ENCODE measurements at regions not wholly inside any gene's neighbourhood (a gene's known extent, or its start where the extent isn't known, plus 50 kb on each side); places are given as distances from the start of the nearest gene placed in this dataset.
A peak's percentile ranks its signal among the peaks of the same experiment; 100 is the strongest.

DNA sequence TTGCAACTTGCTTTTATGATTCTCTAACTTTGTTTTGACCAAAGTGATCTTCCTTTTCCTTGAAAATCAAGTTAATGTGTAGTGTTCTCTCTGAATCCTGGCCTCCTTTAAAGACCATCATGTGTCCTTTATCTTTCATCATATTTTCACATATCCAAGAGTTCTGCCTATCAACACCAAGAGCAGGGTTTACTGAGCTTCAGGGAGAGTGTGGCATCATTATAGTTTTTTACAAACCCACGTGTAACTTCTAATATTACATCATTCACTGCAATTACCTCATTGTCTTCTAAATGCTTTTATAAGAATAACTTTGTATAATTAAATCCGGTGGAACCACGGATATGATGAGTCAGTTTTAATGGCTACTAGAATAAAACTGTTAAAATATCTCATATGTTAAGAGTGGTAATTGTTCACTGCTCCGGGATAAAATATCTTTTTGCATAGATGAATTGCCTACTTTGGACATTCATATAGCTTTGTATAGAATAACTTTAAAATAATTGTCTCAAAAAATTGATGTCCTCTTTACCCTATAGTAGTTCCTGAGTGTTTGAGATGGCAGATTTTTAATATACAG, 248.8 kb upstream of the GRM7 start:
- no peaks in the 10 kb centered on the region for H3K27me3 ChIP-seq (ENCODE audit: control insufficient read depth in 2 of 2, insufficient read depth in 2 of 2, low read length in 2 of 2)
- no peaks in the 10 kb centered on the region for H4K20me1 ChIP-seq (replicated peaks; ENCODE audit: control insufficient read depth, insufficient read depth, low read length)
- peaks cover 0 to 4% of the 10 kb centered on the region in 2 experiments; a peak in 1 of 5 replicates for H3K4me1 ChIP-seq (replicated peaks in 1 of 2; ENCODE audit: control insufficient read depth in 2 of 2, insufficient read depth in 2 of 2, low read length in 2 of 2)
- CTCF ChIA-PET (ENCODE audit: low intra/inter-chr PET ratio) = no interaction called here
- FAIRE-seq (no peak), ATAC-seq (no peak), DNase-seq (ENCODE audit: extremely low read depth in 1 of 4, low spot score in 3 of 4) (no peak)
- no TSS peak for BruUV-seq (replicated peaks)
- H3K4me2 ChIP-seq (ENCODE audit: insufficient read depth, low read length) = no peak overlapping the region
- H3K4me3 ChIP-seq = no peak overlapping the region
- H3K9me3 ChIP-seq (replicated peaks; ENCODE audit: control insufficient read depth, insufficient read depth, low read depth, low read length) = no peaks in the 10 kb centered on the region
- H3K9ac ChIP-seq (ENCODE audit: insufficient read depth in 1 of 2, low read depth in 2 of 2, low read length in 2 of 2) = no peak overlapping the region
- 58% methylated on average over 4 of the region's 4 CpGs for WGBS (ENCODE audit: insufficient coverage, low coverage, missing lambda C conversion rate)
- intact Hi-C loops (cut with micrococcal nuclease) (no loop called here), in situ Hi-C loops (cut with MboI) (no loop called here)
- TF ChIP-seq HES1 (IDR thresholded peaks at IDR 0.05; ENCODE audit: low read depth) (no peak), ATF3 (IDR thresholded peaks at IDR 0.05) (peak; percentile 41), ATF3 (CRISPR knock-in tag; conservative IDR thresholded peaks at IDR 0.05) (no peak), CEBPG (CRISPR knock-in tag; IDR thresholded peaks at IDR 0.05) (no peak), CEBPG (tag; conservative IDR thresholded peaks at IDR 0.05 in 1 of 2, IDR thresholded peaks at IDR 0.05 in 1 of 2) (peak; percentile 24 to 39; a peak in 2 of 4 replicates), ZNF316 (IDR thresholded peaks at IDR 0.05) (0 out of 2 replicates have a peak, but pooled peaks have one; percentile 12)
- H2AFZ ChIP-seq (ENCODE audit: low read depth, low read length) = no peak overlapping the region
- POLR2A ChIA-PET = no interaction called here
- H3K27ac ChIP-seq (ENCODE audit: extremely low read depth, low read depth, low read length) = no peak overlapping the region
- H3K9me1 ChIP-seq (ENCODE audit: control insufficient read depth, insufficient read depth, low read length) = no peaks in the 10 kb centered on the region
- H3K79me2 ChIP-seq (ENCODE audit: control insufficient read depth, insufficient read depth, low read length) = peaks cover 43% of the 10 kb centered on the region
- no peaks in the 10 kb centered on the region for H3K36me3 ChIP-seq (ENCODE audit: control insufficient read depth, insufficient read depth, low read length)
